ACC112 (cell line): ENCODE measurements at regions not wholly inside any gene's neighbourhood (a gene's known extent, or its start where the extent isn't known, plus 50 kb on each side); places are given as distances from the start of the nearest gene placed in this dataset.

Source experiments
- H2AFZ ChIP-seq: fragments of 200-600 bp; sonication (generic); one replicate; pipeline ENCODE4 v1.6.0; 2017; ENCODE audit warnings: antibody characterized with exemption, low read length; ENCODE audit not compliant: unreplicated experiment
- H3K27ac ChIP-seq: fragments of 200-600 bp; sonication (generic); 2 replicates; pipeline ENCODE4 v1.5.1; 2014; ENCODE audit warnings: low read depth, mild to moderate bottlenecking, antibody characterized with exemption, low read length, moderate library complexity
- H3K27me3 ChIP-seq: fragments of 200-600 bp; sonication (generic); 2 replicates; pipeline ENCODE4 v1.6.1; 2014; ENCODE audit warnings: mild to moderate bottlenecking, antibody characterized with exemption, low read length, moderate library complexity, mixed read lengths; ENCODE audit not compliant: insufficient read depth
- H3K36me3 ChIP-seq: fragments of 200-600 bp; sonication (generic); 2 replicates; pipeline ENCODE4 v1.6.1; 2016; ENCODE audit warnings: mild to moderate bottlenecking, antibody characterized with exemption, low read length, moderate library complexity, mixed read lengths; ENCODE audit not compliant: insufficient read depth
- H3K4me1 ChIP-seq: fragments of 200-600 bp; sonication (generic); one replicate; pipeline ENCODE4 v1.6.1; 2016; ENCODE audit warnings: low read length, mixed read lengths; ENCODE audit not compliant: insufficient read depth, unreplicated experiment, control insufficient read depth
- H3K4me3 ChIP-seq: fragments of 200-600 bp; sonication (generic); 2 replicates; pipeline ENCODE4 v1.5.1; 2014; ENCODE audit warnings: mild to moderate bottlenecking, low read depth, low read length
- H3K79me2 ChIP-seq: fragments of 200-600 bp; sonication (generic); one replicate; pipeline ENCODE4 v1.6.0; 2016; ENCODE audit warnings: low read length; ENCODE audit not compliant: control insufficient read depth, unreplicated experiment, insufficient read depth

DNA sequence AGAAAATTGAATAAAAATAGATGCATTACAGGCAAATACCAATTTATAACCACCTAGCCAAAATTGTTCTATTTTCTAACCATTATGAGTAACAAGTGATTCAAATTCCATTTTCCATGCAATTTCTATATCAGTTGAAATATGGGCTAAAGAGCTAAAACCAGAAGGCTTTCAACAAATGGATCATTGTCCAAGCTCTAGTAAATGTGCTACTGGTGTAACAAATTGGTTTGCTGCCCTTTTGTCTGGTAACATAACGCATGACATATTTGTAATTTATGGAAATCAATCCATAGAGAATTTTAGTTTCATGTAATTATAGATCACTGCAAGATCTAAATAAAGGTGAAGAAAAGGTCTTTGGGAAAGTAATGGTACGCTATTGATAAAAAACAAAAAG, 708.0 kb upstream of the GRAMD2B start:
- Histone ChIP-seq H3K36me3 (no peaks in the 10 kb centered on the region), H3K27ac (no peak overlapping the region), H3K79me2 (no peaks in the 10 kb centered on the region)

DNA sequence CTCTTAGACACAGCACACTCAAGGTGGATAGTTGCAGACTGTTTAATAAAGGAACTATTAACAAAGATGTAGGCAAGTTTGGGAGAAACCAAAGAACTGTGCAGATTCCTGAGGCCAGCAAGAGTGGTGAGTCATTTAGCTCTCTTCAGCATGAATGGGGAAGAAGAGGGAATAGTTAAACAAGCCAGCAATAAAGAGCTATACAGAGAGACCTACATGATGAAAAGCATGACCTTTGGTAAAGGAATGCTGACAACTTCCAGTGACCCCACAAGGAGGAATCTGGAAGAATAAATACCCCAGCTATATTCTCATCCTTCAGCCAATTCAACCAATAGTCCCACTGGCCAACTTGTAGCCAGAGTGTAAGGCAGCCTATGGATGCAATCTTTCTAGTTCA, 706.0 kb upstream of the GRAMD2B start:
- Histone ChIP-seq H3K36me3 (no peaks in the 10 kb centered on the region), H3K4me3 (no peak overlapping the region), H3K27ac (no peak overlapping the region), H2AFZ (no peak overlapping the region), H3K27me3 (no peaks in the 10 kb centered on the region), H3K4me1 (no peaks in the 10 kb centered on the region), H3K79me2 (no peaks in the 10 kb centered on the region)

More for the DNA sequence above, 708.0 kb upstream of the GRAMD2B start:
- H3K4me3 ChIP-seq = no peak overlapping the region
- no peaks in the 10 kb centered on the region for H3K4me1 ChIP-seq
- H3K27me3 ChIP-seq = no peaks in the 10 kb centered on the region
- no peak overlapping the region for H2AFZ ChIP-seq

DNA sequence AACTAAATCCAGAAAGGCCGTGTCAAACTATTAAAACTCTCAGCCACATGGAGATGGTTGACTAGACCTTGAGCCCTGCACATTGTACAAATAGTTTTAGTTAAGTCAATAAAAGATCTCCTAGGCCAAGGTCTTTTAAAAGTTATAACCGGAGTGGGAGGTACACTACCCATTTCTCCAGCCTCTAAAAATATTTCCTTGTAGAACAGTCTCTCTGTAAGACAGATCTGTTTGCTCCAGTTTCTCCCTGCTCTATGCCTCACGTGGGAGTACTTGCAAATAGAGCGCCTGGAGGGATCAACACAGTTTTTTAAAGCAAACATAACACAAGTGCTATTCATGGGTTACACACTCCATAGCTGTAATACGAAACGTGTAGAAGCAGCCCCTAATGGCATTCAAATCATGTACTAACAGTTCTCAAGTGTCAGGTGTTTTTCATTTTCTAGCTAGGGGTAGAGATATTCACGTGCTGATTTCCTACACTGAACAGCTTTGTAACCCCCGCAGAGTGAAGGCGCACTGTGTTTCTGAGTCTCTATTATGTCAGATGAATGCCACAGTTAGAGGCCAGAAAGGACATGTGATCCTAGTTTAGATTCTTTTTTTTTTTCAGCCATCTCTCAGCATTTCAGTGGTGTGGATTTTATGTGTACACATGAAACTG, 703.4 kb upstream of the GRAMD2B start:
- Histone ChIP-seq H3K79me2 (no peaks in the 10 kb centered on the region), H3K4me3 (no peak overlapping the region)

DNA sequence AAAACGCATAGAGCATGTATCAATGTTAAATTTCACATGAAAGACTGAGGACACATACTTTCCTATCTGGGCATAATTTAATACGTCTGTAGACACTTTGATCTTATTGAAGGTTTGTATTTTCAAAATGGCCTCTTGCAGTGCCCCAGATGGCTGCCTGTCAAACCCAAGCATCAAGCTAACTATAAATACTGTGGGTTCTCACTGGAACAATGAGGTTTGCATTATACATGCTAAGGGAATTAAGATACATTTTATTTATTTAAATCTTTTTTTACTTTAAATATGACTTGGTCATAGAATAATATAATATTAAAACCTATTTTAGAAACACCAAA, 702.9 kb upstream of the GRAMD2B start:
- H3K4me3 ChIP-seq = no peak overlapping the region
- H3K27me3 ChIP-seq = no peaks in the 10 kb centered on the region
- H2AFZ ChIP-seq = no peak overlapping the region
- H3K79me2 ChIP-seq = no peaks in the 10 kb centered on the region
- H3K36me3 ChIP-seq = no peaks in the 10 kb centered on the region
- no peaks in the 10 kb centered on the region for H3K4me1 ChIP-seq
- H3K27ac ChIP-seq = no peak overlapping the region

More for the DNA sequence above, 703.4 kb upstream of the GRAMD2B start:
- H3K27me3 ChIP-seq = no peaks in the 10 kb centered on the region
- no peaks in the 10 kb centered on the region for H3K36me3 ChIP-seq
- no peaks in the 10 kb centered on the region for H3K4me1 ChIP-seq
- no peak overlapping the region for H3K27ac ChIP-seq
- no peak overlapping the region for H2AFZ ChIP-seq

DNA sequence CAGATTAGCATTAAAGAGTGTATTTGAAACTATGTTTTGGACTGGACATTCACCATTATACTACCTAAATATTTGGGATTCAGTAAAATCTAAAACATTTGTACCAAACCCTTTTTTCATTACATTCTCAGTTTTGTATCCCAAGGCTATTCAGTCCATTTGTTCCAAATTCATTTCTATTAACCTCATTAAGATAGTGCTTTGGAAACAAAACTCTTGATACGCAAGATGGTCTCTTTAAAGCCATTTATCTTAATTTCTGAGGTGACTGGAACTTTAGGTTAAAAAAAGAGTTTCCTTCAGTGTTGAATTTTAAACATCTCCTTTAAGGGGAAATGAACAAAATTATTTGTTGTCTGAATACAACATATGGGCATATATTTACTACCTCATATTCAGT, 702.5 kb upstream of the GRAMD2B start:
- Histone ChIP-seq H3K79me2 (no peaks in the 10 kb centered on the region), H3K27ac (no peak overlapping the region)

DNA sequence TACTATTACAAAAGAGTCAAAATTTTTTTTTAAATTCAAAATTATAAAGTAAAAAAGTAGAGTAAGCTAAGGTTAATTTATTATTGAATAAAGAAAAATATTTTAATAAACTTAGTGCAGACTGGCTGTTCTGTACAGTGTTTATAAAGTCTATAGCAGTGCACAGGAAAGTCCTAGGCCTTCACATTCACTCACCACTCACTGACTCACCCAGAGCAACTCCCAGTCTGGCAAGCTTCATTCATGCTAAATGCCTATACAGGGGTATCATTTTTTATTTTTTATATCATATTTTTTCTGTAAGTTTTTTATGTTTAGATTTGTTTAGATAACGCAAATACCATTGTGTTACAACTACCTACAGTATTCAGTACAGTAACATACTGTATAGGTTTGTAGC, 700.7 kb upstream of the GRAMD2B start:
- Histone ChIP-seq H3K27me3 (no peaks in the 10 kb centered on the region), H3K27ac (no peak overlapping the region), H3K4me1 (no peaks in the 10 kb centered on the region), H3K36me3 (no peaks in the 10 kb centered on the region), H3K79me2 (no peaks in the 10 kb centered on the region), H2AFZ (no peak overlapping the region), H3K4me3 (no peak overlapping the region)

More for the DNA sequence above, 702.5 kb upstream of the GRAMD2B start:
- Histone ChIP-seq H3K36me3 (no peaks in the 10 kb centered on the region), H3K27me3 (no peaks in the 10 kb centered on the region), H2AFZ (no peak overlapping the region), H3K4me3 (no peak overlapping the region), H3K4me1 (no peaks in the 10 kb centered on the region)

DNA sequence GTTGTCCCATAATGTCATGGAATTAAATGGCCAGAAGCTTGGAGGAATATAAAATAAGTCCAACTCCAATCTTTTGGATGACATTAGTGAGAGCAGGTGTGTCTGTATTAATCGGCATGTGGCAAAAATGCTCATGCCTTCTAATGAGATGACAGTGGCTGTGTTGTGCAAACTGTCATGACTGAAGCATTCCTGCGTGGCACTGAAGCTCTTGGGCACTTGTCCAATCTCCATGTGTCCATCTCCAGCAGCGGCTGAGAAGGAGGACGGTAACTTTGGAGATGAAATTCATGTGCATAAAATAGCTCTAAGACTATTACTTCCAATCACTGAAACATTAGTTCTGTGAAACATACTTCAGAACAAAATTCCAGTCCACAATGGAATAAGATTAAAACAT, 697.5 kb upstream of the GRAMD2B start:
- Histone ChIP-seq H3K4me3 (no peak overlapping the region), H3K79me2 (no peaks in the 10 kb centered on the region), H3K4me1 (no peaks in the 10 kb centered on the region), H2AFZ (no peak overlapping the region), H3K27ac (no peak overlapping the region), H3K27me3 (no peaks in the 10 kb centered on the region), H3K36me3 (no peaks in the 10 kb centered on the region)

DNA sequence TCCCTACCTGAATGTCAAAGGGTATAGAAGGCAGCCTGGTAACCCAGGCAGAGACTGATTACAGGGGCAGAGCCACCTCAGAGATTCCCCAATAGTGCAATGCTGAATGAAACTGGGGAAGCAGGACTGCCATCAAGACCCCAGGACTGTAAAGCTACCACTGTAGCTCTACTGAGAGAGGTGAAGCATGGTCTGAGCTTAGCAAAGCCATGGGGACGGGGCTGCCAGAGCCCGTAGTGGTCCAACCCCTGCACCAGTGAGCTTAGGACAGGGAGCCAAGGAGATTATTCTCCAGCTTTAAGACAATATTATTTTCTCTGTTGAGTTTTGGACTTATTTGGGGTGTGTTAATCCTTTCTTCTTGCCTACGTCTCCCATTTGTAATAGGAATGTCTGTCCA, 679.3 kb upstream of the GRAMD2B start:
- H3K36me3 ChIP-seq = no peaks in the 10 kb centered on the region
- no peak overlapping the region for H3K4me3 ChIP-seq
- H3K27ac ChIP-seq = no peak overlapping the region
- H3K4me1 ChIP-seq = no peaks in the 10 kb centered on the region
- H2AFZ ChIP-seq = no peak overlapping the region
- H3K27me3 ChIP-seq = no peaks in the 10 kb centered on the region
- H3K79me2 ChIP-seq = no peaks in the 10 kb centered on the region

DNA sequence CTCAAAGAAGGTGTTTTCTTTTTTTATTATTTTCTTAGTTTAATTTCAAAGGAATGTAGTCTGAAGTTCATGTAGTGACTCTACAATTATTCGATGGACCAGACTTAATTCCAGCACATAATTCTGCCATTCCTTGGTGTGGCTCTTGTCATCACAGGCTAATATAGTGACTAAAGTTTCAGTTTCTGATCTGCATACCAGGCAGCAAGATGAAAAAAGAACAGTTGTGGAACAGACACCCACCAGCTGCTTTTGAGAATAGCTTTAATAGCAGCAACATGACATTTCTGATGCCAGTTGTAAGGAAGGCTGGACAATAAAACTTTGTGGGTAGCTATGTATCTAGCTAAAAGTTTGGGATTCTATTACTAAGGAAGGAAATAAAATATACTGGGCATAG, 676.3 kb upstream of the GRAMD2B start:
- H3K4me3 ChIP-seq = no peak overlapping the region
- H3K27ac ChIP-seq = no peak overlapping the region
- no peaks in the 10 kb centered on the region for H3K27me3 ChIP-seq
- no peak overlapping the region for H2AFZ ChIP-seq
- H3K36me3 ChIP-seq = no peaks in the 10 kb centered on the region
- H3K79me2 ChIP-seq = no peaks in the 10 kb centered on the region
- H3K4me1 ChIP-seq = no peaks in the 10 kb centered on the region

DNA sequence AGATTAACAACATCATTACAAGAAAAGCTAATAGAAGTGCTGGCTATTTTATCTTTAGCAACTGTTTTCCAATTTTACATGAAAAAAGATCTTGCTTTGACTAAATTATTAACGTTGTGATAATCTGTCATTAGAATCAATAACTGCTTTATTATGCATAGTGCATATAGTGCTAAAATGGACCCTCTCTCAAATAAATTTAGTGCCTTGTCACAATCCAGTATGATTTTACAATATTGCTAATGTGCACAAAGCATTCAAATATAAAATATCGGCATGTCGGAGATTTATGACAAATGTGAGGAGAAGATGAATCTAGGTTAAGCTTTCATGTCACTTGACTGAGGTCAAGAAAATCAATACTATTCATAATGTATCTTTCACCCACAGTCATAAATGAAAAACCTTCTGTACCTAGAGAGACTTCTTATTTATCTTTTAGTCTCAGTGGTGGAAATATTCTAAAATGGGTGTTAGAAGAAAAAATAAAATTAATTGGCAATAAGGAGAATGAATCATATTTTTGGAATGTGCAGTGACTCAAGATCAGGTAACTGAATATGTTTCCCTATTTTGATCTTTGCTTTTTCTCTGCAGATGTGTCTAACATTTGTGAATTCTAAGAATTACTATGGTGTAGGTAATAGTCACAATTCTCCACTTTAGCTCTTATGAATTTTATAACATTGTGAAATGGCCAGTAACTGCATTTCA, 672.9 kb upstream of the GRAMD2B start:
- Histone ChIP-seq H3K79me2 (no peaks in the 10 kb centered on the region), H3K4me3 (no peak overlapping the region), H3K4me1 (no peaks in the 10 kb centered on the region), H3K27me3 (no peaks in the 10 kb centered on the region), H2AFZ (no peak overlapping the region), H3K27ac (no peak overlapping the region), H3K36me3 (no peaks in the 10 kb centered on the region)

DNA sequence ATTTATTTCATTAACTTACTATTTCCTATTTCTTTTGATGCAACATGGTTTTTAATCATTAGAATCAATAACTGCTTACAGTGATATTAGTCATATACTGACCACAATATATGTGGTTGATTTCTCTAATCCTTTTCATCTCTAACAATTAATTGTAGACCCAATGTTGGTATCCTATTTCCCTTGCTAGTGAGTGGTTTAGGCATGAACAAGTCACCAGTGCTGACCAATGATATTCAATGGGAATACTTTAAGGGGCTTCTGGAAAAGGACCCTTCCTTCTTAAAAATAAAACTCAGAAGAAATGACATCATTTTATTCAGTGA, 672.4 kb upstream of the GRAMD2B start:
- Histone ChIP-seq H3K27me3 (no peaks in the 10 kb centered on the region), H3K79me2 (no peaks in the 10 kb centered on the region), H3K4me3 (no peak overlapping the region), H2AFZ (no peak overlapping the region), H3K36me3 (no peaks in the 10 kb centered on the region), H3K27ac (no peak overlapping the region), H3K4me1 (no peaks in the 10 kb centered on the region)
